ENCODE measurements at regions not wholly inside any gene's neighbourhood (a gene's known extent, or its start where the extent isn't known, plus 50 kb on each side); places are given as distances from the start of the nearest gene placed in this dataset.

- TF ChIP-seq CTCF (IDR thresholded peaks at IDR 0.05), result no peak
- TF ChIP-seq POLR2A (IDR thresholded peaks at IDR 0.05), result no peak
These were observed 66.0 kb upstream of the ZBED5 start for GRCh38 chr11:10923882-10924281.

All from vagina (tissue), 2 donors.